Thyroid gland (tissue), 4 donors: ENCODE measurements at regions not wholly inside any gene's neighbourhood (a gene's known extent, or its start where the extent isn't known, plus 50 kb on each side); places are given as distances from the start of the nearest gene placed in this dataset.

ENCODE experiments used
- POLR2A ChIP-seq, 2 donors: fragments of 450-650 bp; IDR thresholded peaks; one replicate each; pipeline ENCODE4 v1.6.1; 2017; ENCODE audit warnings: antibody characterized with exemption in 2 of 2, mild to moderate bottlenecking in 2 of 2, moderate library complexity in 1 of 2
- TF ChIP-seq, protein P1 (sequence below), 6 experiments: fragments of 200-600 bp in 3 of 6; fragments of 450-650 bp in 3 of 6; sonication (generic) in 3 of 6; IDR thresholded peaks; one replicate each; pipeline ENCODE4 v1.5.1; 2016 to 2019; ENCODE audit warnings: antibody characterized with exemption in 6 of 6, mild to moderate bottlenecking in 2 of 6, inconsistent platforms in 1 of 6, moderate library complexity in 1 of 6

DNA sequence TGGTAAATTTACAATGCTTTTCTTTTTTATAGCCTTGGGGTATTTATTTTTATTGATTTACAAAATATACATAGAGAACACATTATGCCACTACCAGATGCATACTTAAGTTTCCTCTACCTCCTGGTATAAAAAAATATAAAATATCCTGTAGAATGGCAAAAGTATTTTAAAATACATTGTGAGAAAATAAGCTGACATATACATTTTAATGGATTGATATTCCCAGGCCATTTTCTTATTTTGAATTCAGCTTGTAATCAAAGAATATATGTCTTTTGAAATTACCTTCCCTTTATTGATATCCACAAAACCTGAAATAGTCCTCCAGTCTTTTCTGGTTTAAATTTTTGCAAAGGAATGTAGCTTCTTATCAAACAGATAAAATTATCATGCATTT, 923.9 kb downstream of the CDH18 start:
- TF ChIP-seq, protein P1, sequence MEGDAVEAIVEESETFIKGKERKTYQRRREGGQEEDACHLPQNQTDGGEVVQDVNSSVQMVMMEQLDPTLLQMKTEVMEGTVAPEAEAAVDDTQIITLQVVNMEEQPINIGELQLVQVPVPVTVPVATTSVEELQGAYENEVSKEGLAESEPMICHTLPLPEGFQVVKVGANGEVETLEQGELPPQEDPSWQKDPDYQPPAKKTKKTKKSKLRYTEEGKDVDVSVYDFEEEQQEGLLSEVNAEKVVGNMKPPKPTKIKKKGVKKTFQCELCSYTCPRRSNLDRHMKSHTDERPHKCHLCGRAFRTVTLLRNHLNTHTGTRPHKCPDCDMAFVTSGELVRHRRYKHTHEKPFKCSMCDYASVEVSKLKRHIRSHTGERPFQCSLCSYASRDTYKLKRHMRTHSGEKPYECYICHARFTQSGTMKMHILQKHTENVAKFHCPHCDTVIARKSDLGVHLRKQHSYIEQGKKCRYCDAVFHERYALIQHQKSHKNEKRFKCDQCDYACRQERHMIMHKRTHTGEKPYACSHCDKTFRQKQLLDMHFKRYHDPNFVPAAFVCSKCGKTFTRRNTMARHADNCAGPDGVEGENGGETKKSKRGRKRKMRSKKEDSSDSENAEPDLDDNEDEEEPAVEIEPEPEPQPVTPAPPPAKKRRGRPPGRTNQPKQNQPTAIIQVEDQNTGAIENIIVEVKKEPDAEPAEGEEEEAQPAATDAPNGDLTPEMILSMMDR (IDR thresholded peaks at IDR 0.05): no peak
- no peak for TF ChIP-seq POLR2A (IDR thresholded peaks at IDR 0.05)
